ENCODE measurements at regions not wholly inside any gene's neighbourhood (a gene's known extent, or its start where the extent isn't known, plus 50 kb on each side); places are given as distances from the start of the nearest gene placed in this dataset.

DNA sequence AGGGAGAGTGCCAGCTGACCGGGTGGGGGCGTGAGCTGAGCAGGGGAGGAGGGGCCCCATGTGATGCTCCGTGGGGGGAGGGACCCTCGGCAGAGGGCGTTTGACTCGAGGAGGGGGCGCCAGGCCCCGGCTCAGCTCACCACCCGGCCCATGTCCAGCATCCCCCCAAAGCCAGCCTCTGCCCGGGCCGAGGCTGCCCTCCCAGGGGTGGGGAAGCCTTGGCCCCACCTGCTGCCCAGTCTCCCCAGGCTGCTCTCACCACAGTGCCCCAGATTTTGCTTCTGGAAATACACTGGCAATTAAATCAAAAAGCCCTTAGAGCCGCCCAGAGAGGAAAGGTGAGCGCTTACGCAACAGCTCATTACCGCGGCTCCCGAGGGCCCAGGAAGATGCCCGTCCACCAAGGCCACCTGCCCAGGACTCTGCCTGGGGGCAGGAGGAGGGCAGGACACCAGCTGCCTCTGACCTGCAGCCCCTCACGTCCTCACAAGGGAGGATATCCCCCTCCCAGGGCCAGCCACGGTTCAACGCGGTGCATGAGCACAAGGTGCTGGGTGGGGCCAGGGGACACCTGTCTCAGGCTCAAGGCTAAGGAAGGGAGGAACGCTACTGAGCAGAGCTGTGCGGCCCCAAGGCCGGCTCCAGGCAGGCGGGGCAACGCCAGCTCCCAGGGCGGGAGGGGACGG lies 70.0 kb upstream of the INPP5A start:
- no peak for TF ChIP-seq EZH2 (IDR thresholded peaks at IDR 0.05; ENCODE audit: insufficient read depth, poor library complexity, severe bottlenecking)
- no peak for TF ChIP-seq EZH2phosphoT487 (IDR thresholded peaks at IDR 0.05; ENCODE audit: insufficient read depth, low read depth)

All from GM23248 (cell line).